Motor neuron (in vitro differentiated cells): ENCODE measurements at regions not wholly inside any gene's neighbourhood (a gene's known extent, or its start where the extent isn't known, plus 50 kb on each side); places are given as distances from the start of the nearest gene placed in this dataset.

Experiments
- ATAC-seq, 8 experiments: fragments of 200-7000 bp; cut with Tn5 transposase; replicated peaks in 6 of 8; 2 replicates each; pipeline ENCODE4 v1.8.0; 2021; ENCODE audit warnings: mild to moderate bottlenecking in 8 of 8, moderate library complexity in 8 of 8
- H3K27ac ChIP-seq, 2 donors: fragments of 250-450 bp; sonication (Bioruptor Pico); 2 replicates each; pipeline ENCODE4 v1.9.0; 2021; ENCODE audit warnings: antibody characterized with exemption in 2 of 2, mild to moderate bottlenecking in 2 of 2, moderate library complexity in 1 of 2
- H3K4me1 ChIP-seq, 2 donors: fragments of 250-450 bp; sonication (Bioruptor Pico); replicated peaks in 1 of 2; 2 replicates each; pipeline ENCODE4 v1.6.1; 2021; ENCODE audit warnings: antibody characterized with exemption in 2 of 2, mild to moderate bottlenecking in 2 of 2, moderate library complexity in 1 of 2
- H3K4me3 ChIP-seq, 5 donors: fragments of 250-450 bp; sonication (Bioruptor Pico); 2 replicates each; pipeline ENCODE4 v1.9.0; 2021; ENCODE audit warnings: antibody characterized with exemption in 5 of 5, mild to moderate bottlenecking in 5 of 5, moderate library complexity in 4 of 5
- whole genome bisulfite sequencing, 10 experiments: fragments of 450-650 bp; shearing (Covaris generic); methylation state at CpG; one replicate each; pipeline ENCODE4 v1.0.0; 2022; 5-methylcytosine and 5-hydroxymethylcytosine counted together
- in situ Hi-C, 9 experiments: fragments of 400-800 bp; cut with MboI; loops; one replicate each; pipeline ENCODE4 v1.15.0; 2021; ENCODE audit warnings: low sequenced_read_pairs in 9 of 9, low pct_unique_long_range_greater_than_20kb in 2 of 9; ENCODE audit not compliant: unreplicated experiment in 9 of 9

DNA sequence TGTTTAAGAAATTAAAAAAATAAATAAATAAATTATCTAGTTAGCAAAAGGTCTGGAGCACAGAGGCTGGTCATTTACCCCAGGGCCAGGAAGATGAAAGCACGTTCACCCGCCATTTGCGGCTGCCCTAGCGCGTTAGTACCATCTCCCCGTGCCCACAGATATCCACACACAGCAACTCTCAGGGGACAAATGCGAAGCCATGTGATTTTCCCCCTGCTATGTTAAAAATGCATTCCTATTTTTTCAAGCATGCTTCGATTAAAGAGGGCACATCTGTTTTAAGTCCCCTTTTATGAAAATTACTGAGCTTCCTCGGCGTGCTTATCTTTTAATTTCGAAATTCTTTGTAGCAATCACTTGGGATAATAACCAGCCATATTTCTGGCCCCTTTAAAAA, 56.9 kb upstream of the PIWIL1 start:
- no peak overlapping the region for H3K27ac ChIP-seq
- WGBS, 10 experiments, result 6 to 85% (median 55%) methylated on average over 1 to 11 of the region's 11 CpGs
- H3K4me3 ChIP-seq, result no peak overlapping the region
- in situ Hi-C loops, result no loop called here
- no peaks in the 10 kb centered on the region for H3K4me1 ChIP-seq
- ATAC-seq, result no peak

DNA sequence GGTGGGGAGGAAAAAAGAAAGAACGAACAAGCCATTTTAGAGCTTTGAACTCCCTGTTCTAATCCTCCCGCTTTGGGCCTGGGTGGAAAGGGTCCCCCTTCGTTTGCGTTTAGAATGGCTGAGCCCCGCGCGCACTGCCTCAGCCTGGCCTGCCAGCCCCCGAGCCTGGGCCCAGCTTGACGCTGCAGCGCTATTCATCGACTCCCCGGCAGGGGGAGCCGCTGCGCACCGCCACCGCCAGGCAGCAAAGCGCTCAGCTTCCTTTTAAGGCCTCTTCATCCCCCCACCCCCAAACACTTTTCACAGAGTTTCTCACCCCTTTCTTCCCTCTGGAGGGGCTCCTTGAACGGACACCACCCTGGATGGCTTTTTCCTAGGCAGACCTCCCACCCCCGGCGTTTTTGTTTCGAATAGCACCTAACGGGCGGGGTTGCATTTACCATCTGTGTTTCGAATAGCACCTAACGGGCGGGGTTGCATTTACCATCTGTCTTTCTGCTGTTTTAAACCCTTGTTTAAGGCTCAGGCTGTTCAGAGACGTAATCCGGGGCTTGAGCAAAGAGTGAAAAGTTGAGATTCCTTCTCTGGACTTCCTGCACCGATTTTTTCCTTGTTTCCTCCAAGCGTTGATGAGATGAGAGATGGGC, 56.4 kb upstream of the PIWIL1 start:
- ATAC-seq, result peak in 3 of 8 experiments; percentile 35 to 88 (median 58)
- Histone ChIP-seq H3K4me1 (no peaks in the 10 kb centered on the region), H3K27ac (no peak overlapping the region), H3K4me3 (no peak overlapping the region)
- 0 to 69% (median 47%) methylated on average over 1 to 23 of the region's 30 CpGs; no CpG with 5 or more reads in 2 of the 10 experiments for WGBS, 10 experiments
- in situ Hi-C loops, result no loop called here

DNA sequence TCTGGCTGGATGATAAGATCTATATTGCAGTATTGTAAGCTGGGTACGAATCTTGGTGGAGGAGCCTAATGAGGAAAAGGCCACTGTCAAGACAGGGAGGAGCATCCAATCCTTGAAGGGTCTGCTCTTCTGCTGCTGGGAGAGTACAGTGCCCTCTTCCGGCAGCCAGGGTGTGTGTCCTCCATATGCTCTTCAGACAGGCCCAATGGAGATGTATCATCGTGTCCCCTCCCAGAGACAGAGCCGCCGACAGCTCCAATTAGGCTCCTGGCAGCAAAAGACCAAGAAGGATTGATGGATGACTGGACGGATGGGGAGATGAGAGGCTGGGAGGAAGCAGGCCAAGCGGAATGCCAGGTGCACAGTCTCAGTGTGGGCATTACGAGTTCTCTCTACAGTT, 51.6 kb upstream of the PIWIL1 start:
- ATAC-seq, result peak in 2 of 8 experiments; percentile 32 to 57
- Histone ChIP-seq H3K27ac (no peak overlapping the region), H3K4me3 (no peak overlapping the region), H3K4me1 (no peaks in the 10 kb centered on the region)
- 0 to 59% (median 39%) methylated on average over 1 to 7 of the region's 8 CpGs; no CpG with 5 or more reads in 3 of the 10 experiments for WGBS, 10 experiments
- in situ Hi-C loops, result no loop called here

DNA sequence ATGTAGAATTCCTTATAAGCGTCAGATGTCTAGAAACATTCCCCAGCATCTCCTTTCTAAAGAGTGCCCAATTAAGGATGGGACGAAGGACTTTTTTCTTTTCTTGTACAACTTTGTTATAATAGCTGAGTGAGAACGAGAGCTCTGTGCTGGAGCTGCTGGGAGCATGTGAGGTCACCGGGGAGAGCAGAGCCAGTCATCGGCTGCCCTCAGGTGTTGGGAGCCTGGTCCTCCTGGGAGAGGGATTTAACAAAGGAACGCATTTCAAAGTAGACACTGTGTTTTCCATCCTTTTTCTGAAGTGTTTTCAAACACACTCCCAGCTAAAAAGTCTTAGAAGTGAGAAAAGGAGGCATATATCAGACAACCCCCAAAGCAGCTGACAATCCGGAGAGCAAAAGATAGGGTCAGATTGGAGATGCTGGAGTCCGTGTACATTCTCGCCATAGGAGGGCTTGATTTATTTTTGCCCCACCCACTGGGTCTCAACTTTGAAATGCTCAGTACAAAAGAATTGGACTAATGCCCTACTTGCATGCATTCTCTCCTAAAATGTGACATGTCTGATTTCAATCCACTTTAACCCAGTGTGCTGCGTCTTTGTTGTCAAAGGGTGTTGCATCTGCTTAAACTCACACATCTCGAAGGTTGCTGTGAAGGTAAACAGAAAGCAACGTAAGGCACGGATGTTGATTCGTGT, 50.8 kb upstream of the PIWIL1 start:
- in situ Hi-C loops, result no loop called here
- H3K4me1 ChIP-seq, result no peaks in the 10 kb centered on the region
- peak in 1 of 8 experiments; percentile 51 for ATAC-seq
- WGBS, 10 experiments, result 0 to 68% (median 59%) methylated on average over 1 to 12 of the region's 14 CpGs
- no peak overlapping the region for H3K4me3 ChIP-seq
- H3K27ac ChIP-seq, result no peak overlapping the region
